SK-N-SH (cell line): ENCODE measurements at regions not wholly inside any gene's neighbourhood (a gene's known extent, or its start where the extent isn't known, plus 50 kb on each side); places are given as distances from the start of the nearest gene placed in this dataset.

Experiments used
- CTCF ChIA-PET: fragments of 300-600, 350-600 bp; formaldehyde crosslinking; extraction: SDS; loops from one replicate; lab custom pipeline; 2021; lab: Yijun Ruan, JAX
- POLR2A ChIA-PET: fragments of 350-600 bp; sonication (Branson Sonifier 250); formaldehyde crosslinking; extraction: SDS; loops from one replicate; lab custom pipeline; 2020; ENCODE audit warnings: antibody characterized with exemption, inconsistent platforms; lab: Yijun Ruan, JAX
- DNase-seq: peaks from one replicate; pipeline ENCODE4 v3.0.0; 2012
- H2AFZ ChIP-seq: fragments of 200-600 bp; sonication (generic); 2 replicates; pipeline ENCODE4 v1.8.1; 2016; ENCODE audit warnings: antibody characterized with exemption, mild to moderate bottlenecking, low read depth
- H3F3A ChIP-seq: fragments of 200-600 bp; sonication (generic); replicated peaks from 2 replicates; pipeline ENCODE3; 2016; ENCODE audit warnings: antibody characterized with exemption, mild to moderate bottlenecking; ENCODE audit not compliant: insufficient read depth
- H3K27ac ChIP-seq, 2 experiments: fragments of 200-500 bp in 1 of 2; fragments of 200-600 bp in 1 of 2; sonication (Bioruptor generic) in 1 of 2; sonication (generic), shearing (Covaris generic) in 1 of 2; 2 replicates each; pipeline versions ENCODE4 v1.5.1 to v1.6.1; 2014 to 2016; ENCODE audit warnings: low read depth in 2 of 2, inconsistent platforms in 1 of 2, low read length in 1 of 2, mild to moderate bottlenecking in 1 of 2, mixed read lengths in 1 of 2
- H3K27me3 ChIP-seq: fragments of 200-600 bp; sonication (generic), shearing (Covaris generic); 2 replicates; pipeline ENCODE4 v1.6.1; 2016; ENCODE audit warnings: mixed run types; ENCODE audit not compliant: insufficient read depth
- H3K36me3 ChIP-seq, 2 experiments: fragments of 200-500 bp in 1 of 2; fragments of 200-600 bp in 1 of 2; sonication (Bioruptor generic) in 1 of 2; sonication (generic) in 1 of 2; replicated peaks in 1 of 2; 2 replicates each; pipeline versions ENCODE3 to v1.5.1; 2014 to 2016; ENCODE audit warnings: low read length in 1 of 2, mild to moderate bottlenecking in 1 of 2; ENCODE audit not compliant: insufficient read depth in 2 of 2, control insufficient read depth in 1 of 2
- H3K4me1 ChIP-seq, 2 experiments: fragments of 200-500 bp in 1 of 2; fragments of 200-600 bp in 1 of 2; sonication (Bioruptor generic) in 1 of 2; sonication (generic), shearing (Covaris generic) in 1 of 2; 2 replicates each; pipeline versions ENCODE4 v1.5.1 to v1.6.1; 2014 to 2016; ENCODE audit warnings: low read depth in 1 of 2, low read length in 1 of 2, mixed run types in 1 of 2; ENCODE audit not compliant: insufficient read depth in 2 of 2, control insufficient read depth in 1 of 2
- H3K4me2 ChIP-seq: fragments of 200-600 bp; sonication (generic), shearing (Covaris generic); 2 replicates; pipeline ENCODE4 v1.6.1; 2017; ENCODE audit warnings: mixed run types
- H3K4me3 ChIP-seq, 2 experiments: fragments of 200-500 bp in 1 of 2; fragments of 200-600 bp in 1 of 2; sonication (Bioruptor generic) in 1 of 2; sonication (generic), shearing (Covaris generic) in 1 of 2; 2 replicates each; pipeline versions ENCODE4 v1.5.1 to v1.8.1; 2014 to 2016; ENCODE audit warnings: low read depth in 2 of 2, inconsistent platforms in 1 of 2, low read length in 1 of 2, mild to moderate bottlenecking in 1 of 2, mixed read lengths in 1 of 2, moderate library complexity in 1 of 2
- H3K79me2 ChIP-seq: fragments of 200-600 bp; sonication (generic); 2 replicates; pipeline ENCODE4 v1.8.1; 2017; ENCODE audit warnings: mild to moderate bottlenecking; ENCODE audit not compliant: insufficient read depth
- H3K9ac ChIP-seq: fragments of 200-600 bp; sonication (generic); 2 replicates; pipeline ENCODE4 v1.6.1; 2017; ENCODE audit warnings: mixed run types
- H3K9me2 ChIP-seq: fragments of 200-600 bp; sonication (generic); 2 replicates; pipeline ENCODE4 v1.6.1; 2017; ENCODE audit warnings: mixed run types
- H3K9me3 ChIP-seq: fragments of 200-600 bp; sonication (generic); 2 replicates; pipeline ENCODE4 v1.6.1; 2017; ENCODE audit warnings: mixed run types, mild to moderate bottlenecking, moderate library complexity
- H4K20me1 ChIP-seq: fragments of 200-600 bp; sonication (generic); 2 replicates; pipeline ENCODE4 v1.6.1; 2017; ENCODE audit warnings: mild to moderate bottlenecking, mixed run types; ENCODE audit not compliant: insufficient read depth
- EP300 ChIP-seq, 2 experiments: IDR thresholded peaks; 2 replicates each; pipeline versions ENCODE4 v1.4.0 to v1.6.1; 2012; ENCODE audit warnings: borderline replicate concordance in 1 of 2, low read depth in 1 of 2, low read length in 1 of 2
- NRF1 ChIP-seq: IDR thresholded peaks from 2 replicates; pipeline ENCODE4 v1.6.1; 2012; ENCODE audit warnings: low read depth, mild to moderate bottlenecking, low read length
- PBX3 ChIP-seq: IDR thresholded peaks from 2 replicates; pipeline ENCODE4; 2012
- RAD21 ChIP-seq: IDR thresholded peaks from 2 replicates; pipeline ENCODE4 v1.6.1; 2012; ENCODE audit warnings: mild to moderate bottlenecking, low read length
- SMC3 ChIP-seq: IDR thresholded peaks from 2 replicates; pipeline ENCODE4 v1.6.1; 2012; ENCODE audit warnings: low read depth, low read length, improper control_type of control experiment
- USF1 ChIP-seq: IDR thresholded peaks from 2 replicates; pipeline ENCODE4 v1.4.0; 2012; ENCODE audit warnings: low read depth, borderline replicate concordance
- USF2 ChIP-seq: fragments of 150-350 bp; IDR thresholded peaks from 2 replicates; pipeline ENCODE4 v1.6.1; 2017; ENCODE audit warnings: antibody characterized with exemption, low read length, low read depth, borderline replicate concordance
- ZBTB33 ChIP-seq: IDR thresholded peaks from 2 replicates; pipeline ENCODE4 v1.4.0; 2012; ENCODE audit warnings: low read depth, borderline replicate concordance
- WGBS: methylation state at CpG from one replicate; pipeline ENCODE4 v1.1.6; 2017; ENCODE audit warnings: low lambda C conversion rate; 5-methylcytosine and 5-hydroxymethylcytosine counted together

GRCh38 chr14:62002642-62003041 lies 240.4 kb downstream of the SNAPC1 start:
- CTCF ChIA-PET: interaction anchor here (0.9 to 1.2 kb wide), 2 partner anchors 14 to 36 kb away, joined by 3 read pairs; no protein-coding TSS in a partner anchor
- Histone ChIP-seq H4K20me1 (no peaks in the 10 kb centered on the region), H3K27me3 (no peaks in the 10 kb centered on the region), H3K36me3 (no peaks in the 10 kb centered on the region), H3K79me2 (no peaks in the 10 kb centered on the region), H2AFZ (no peak overlapping the region), H3K9ac (no peak overlapping the region), H3F3A (no peaks in the 10 kb centered on the region), H3K4me2 (no peak overlapping the region), H3K9me3 (no peaks in the 10 kb centered on the region), H3K27ac (peak overlapping the region in 1 of 2 experiments; percentile 34; a peak in 1 of 4 replicates), H3K4me1 (no peaks in the 10 kb centered on the region), H3K4me3 (no peak overlapping the region), H3K9me2 (no peaks in the 10 kb centered on the region)
- POLR2A ChIA-PET: no interaction called here
- no peak for TF ChIP-seq RAD21
- WGBS: 14% methylated on average over 1 of the region's 1 CpG
- no peak for DNase-seq

GRCh38 chr14:62003701-62004100 lies 241.5 kb downstream of the SNAPC1 start:
- WGBS: 24% methylated on average over 2 of the region's 2 CpGs

More at GRCh38 chr14:62003701-62004100, 241.5 kb downstream of the SNAPC1 start:
- Histone ChIP-seq H3K9ac (no peak overlapping the region), H4K20me1 (no peaks in the 10 kb centered on the region), H3K79me2 (no peaks in the 10 kb centered on the region), H3F3A (no peaks in the 10 kb centered on the region), H3K36me3 (no peaks in the 10 kb centered on the region), H3K4me1 (no peaks in the 10 kb centered on the region), H3K27me3 (no peaks in the 10 kb centered on the region), H3K4me3 (no peak overlapping the region), H3K9me3 (no peaks in the 10 kb centered on the region), H3K4me2 (no peak overlapping the region), H2AFZ (no peak overlapping the region), H3K27ac (no peak overlapping the region), H3K9me2 (no peaks in the 10 kb centered on the region)
- TF ChIP-seq PBX3 (no peak), ZBTB33 (no peak), USF2 (no peak), NRF1 (no peak), USF1 (no peak), EP300 (IDR thresholded peaks at IDR 0.05; ENCODE audit: borderline replicate concordance in 1 of 2, low read depth in 1 of 2, low read length in 1 of 2) (no peak), SMC3 (no peak)
- ChIA-PET CTCF (interaction anchor here (0.9 kb wide), 1 partner anchor 13 kb away, joined by 3 read pairs; no protein-coding TSS in a partner anchor), POLR2A (no interaction called here)
- DNase-seq: no peak
